GM23248 (cell line): ENCODE measurements at regions not wholly inside any gene's neighbourhood (a gene's known extent, or its start where the extent isn't known, plus 50 kb on each side); places are given as distances from the start of the nearest gene placed in this dataset.
A peak's percentile ranks its signal among the peaks of the same experiment; 100 is the strongest.

Source experiments
- DNase-seq: peaks from one replicate; pipeline ENCODE4 v3.0.0-alpha.2; 2015
- H2AFZ ChIP-seq: fragments of 200-600 bp; sonication (generic); 2 replicates; pipeline ENCODE4 v1.6.1; 2016; ENCODE audit warnings: antibody characterized with exemption
- H3F3A ChIP-seq: fragments of 200-600 bp; sonication (generic); 2 replicates; pipeline ENCODE4 v1.6.1; 2016; ENCODE audit warnings: mild to moderate bottlenecking, antibody characterized with exemption, mixed run types; ENCODE audit not compliant: insufficient read depth
- H3K27ac ChIP-seq: fragments of 200-600 bp; sonication (generic); 2 replicates; pipeline ENCODE4 v1.5.1; 2016; ENCODE audit warnings: mild to moderate bottlenecking
- H3K27me3 ChIP-seq: fragments of 200-600 bp; sonication (generic); replicated peaks from 2 replicates; pipeline ENCODE4 v1.6.1; 2016; ENCODE audit warnings: mild to moderate bottlenecking; ENCODE audit not compliant: insufficient read depth
- H3K36me3 ChIP-seq: fragments of 200-600 bp; sonication (generic); 2 replicates; pipeline ENCODE4 v1.6.1; 2016; ENCODE audit warnings: low read depth, mild to moderate bottlenecking
- H3K4me1 ChIP-seq: fragments of 200-600 bp; sonication (generic); 2 replicates; pipeline ENCODE4 v1.6.1; 2016; ENCODE audit warnings: mild to moderate bottlenecking; ENCODE audit not compliant: insufficient read depth
- H3K4me2 ChIP-seq: fragments of 200-600 bp; sonication (generic); one replicate; pipeline ENCODE4 v1.6.1; 2016; ENCODE audit warnings: mild to moderate bottlenecking; ENCODE audit not compliant: unreplicated experiment
- H3K4me3 ChIP-seq: fragments of 200-600 bp; sonication (generic); 2 replicates; pipeline ENCODE4 v1.5.1; 2016; ENCODE audit warnings: mild to moderate bottlenecking
- H3K79me2 ChIP-seq: fragments of 200-600 bp; sonication (generic); 2 replicates; pipeline ENCODE4 v1.6.1; 2016; ENCODE audit warnings: mild to moderate bottlenecking; ENCODE audit not compliant: insufficient read depth
- H3K9ac ChIP-seq: fragments of 200-600 bp; sonication (generic); 2 replicates; pipeline ENCODE4 v1.6.1; 2016; ENCODE audit warnings: mild to moderate bottlenecking
- H3K9me2 ChIP-seq: fragments of 200-600 bp; sonication (generic); 2 replicates; pipeline ENCODE4 v1.6.1; 2016; ENCODE audit warnings: mixed run types, mild to moderate bottlenecking, moderate library complexity; ENCODE audit not compliant: insufficient read depth
- H3K9me3 ChIP-seq: fragments of 200-600 bp; sonication (generic); one replicate; pipeline ENCODE4 v1.6.1; 2017; ENCODE audit warnings: low read depth
- H4K20me1 ChIP-seq: fragments of 200-600 bp; sonication (generic); 2 replicates; pipeline ENCODE4 v1.6.0; 2016; ENCODE audit not compliant: insufficient read depth
- EZH2 ChIP-seq: fragments of 200-600 bp; sonication (generic); IDR thresholded peaks from 2 replicates; pipeline ENCODE4 v1.6.1; 2018; ENCODE audit warnings: antibody characterized with exemption, mild to moderate bottlenecking; ENCODE audit not compliant: insufficient read depth, poor library complexity, severe bottlenecking
- EZH2phosphoT487 ChIP-seq: fragments of 200-600 bp; sonication (generic); IDR thresholded peaks from 2 replicates; pipeline ENCODE4 v1.6.1; 2018; ENCODE audit warnings: antibody characterized with exemption, moderate library complexity, mild to moderate bottlenecking, low read depth; ENCODE audit not compliant: insufficient read depth
- WGBS, 2 experiments: methylation state at CpG; one replicate each; pipeline ENCODE4 v1.1.6; 2015 to 2017; ENCODE audit warnings: low lambda C conversion rate in 2 of 2, low coverage in 1 of 2; ENCODE audit errors: missing lambda C conversion rate in 2 of 2; 5-methylcytosine and 5-hydroxymethylcytosine counted together
- in situ Hi-C: fragments of 300-500 bp; cut with MboI; formaldehyde crosslinking; loops from 2 replicates; pipeline ENCODE4 v1.15.0; 2020

DNA sequence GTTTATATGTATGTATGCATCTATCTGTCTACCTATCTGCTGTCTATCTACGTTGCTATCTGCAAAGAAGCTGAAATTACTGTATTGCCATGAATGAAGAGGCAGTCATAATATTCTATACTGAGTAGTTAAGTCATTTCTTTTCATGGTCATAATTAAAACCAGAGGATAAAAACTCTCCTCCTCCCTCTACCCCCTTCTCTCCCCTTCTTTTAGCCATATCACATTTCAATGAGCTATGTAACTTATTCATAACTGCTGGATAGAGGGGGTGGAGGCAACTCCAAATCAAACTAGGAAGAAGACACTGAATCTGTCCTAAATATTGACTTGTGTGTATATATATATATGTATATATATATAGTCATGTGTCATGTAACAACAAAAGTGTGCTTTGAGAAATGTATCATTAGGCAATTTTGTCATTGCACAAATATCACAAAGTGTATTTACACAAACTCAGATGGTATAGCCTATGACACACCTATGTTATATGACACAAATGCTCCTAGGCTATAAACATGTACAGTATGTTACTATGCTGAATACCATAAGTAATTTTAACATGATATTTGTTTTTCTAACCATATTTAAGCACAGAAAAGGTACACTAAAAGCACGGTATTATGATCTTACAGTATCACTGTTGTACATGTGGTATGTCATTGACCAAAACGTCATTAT, 229.7 kb upstream of the KCNMB2 start:
- H3K79me2 ChIP-seq: no peaks in the 10 kb centered on the region
- H3K4me1 ChIP-seq: peaks cover 11% of the 10 kb centered on the region; the same call in 1 of the 2 replicates
- no peak overlapping the region for H3K27ac ChIP-seq
- no peak overlapping the region for H3K4me2 ChIP-seq
- no peaks in the 10 kb centered on the region for H3K36me3 ChIP-seq
- in situ Hi-C loops: no loop called here
- TF ChIP-seq EZH2phosphoT487 (no peak), EZH2 (no peak)
- no peak overlapping the region for H2AFZ ChIP-seq
- WGBS, 2 experiments: 95 to 97% methylated on average over 3 of the region's 3 CpGs
- no peaks in the 10 kb centered on the region for H4K20me1 ChIP-seq
- H3K4me3 ChIP-seq: no peak overlapping the region
- DNase-seq: no peak
- H3K9ac ChIP-seq: no peak overlapping the region
- no peaks in the 10 kb centered on the region; the same call in 1 of the 2 replicates for H3K9me2 ChIP-seq
- no peaks in the 10 kb centered on the region for H3K27me3 ChIP-seq
- H3F3A ChIP-seq: 0 out of 2 replicates have a peak, but pooled peaks cover 12% of the 10 kb centered on the region
- no peaks in the 10 kb centered on the region for H3K9me3 ChIP-seq

DNA sequence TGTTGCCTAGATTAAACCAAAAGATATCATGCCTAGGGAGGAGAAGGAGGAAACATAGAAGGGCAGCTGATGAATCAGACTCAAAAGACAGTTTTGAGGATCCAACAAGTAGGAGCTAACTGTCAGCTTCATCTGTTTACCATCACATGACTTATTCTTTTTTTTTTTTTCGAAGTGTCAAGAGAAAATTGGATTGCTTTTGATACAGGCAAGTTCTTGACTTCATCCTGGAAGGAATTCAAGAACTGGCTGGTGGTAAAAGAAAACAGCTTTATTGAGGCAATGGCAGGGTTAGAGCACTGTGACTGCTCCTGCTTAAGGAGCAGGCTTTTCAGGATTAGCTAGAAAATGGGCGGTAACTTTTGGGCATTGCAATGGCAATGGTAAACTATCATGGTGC, 227.5 kb upstream of the KCNMB2 start:
- Histone ChIP-seq H3K27ac (no peak overlapping the region), H3K36me3 (no peaks in the 10 kb centered on the region), H4K20me1 (no peaks in the 10 kb centered on the region), H3K4me2 (no peak overlapping the region), H3K9me3 (no peaks in the 10 kb centered on the region), H3K4me3 (no peak overlapping the region), H3K27me3 (no peaks in the 10 kb centered on the region), H3K9ac (no peak overlapping the region), H3F3A (0 out of 2 replicates have a peak, but pooled peaks cover 12% of the 10 kb centered on the region), H2AFZ (no peak overlapping the region), H3K4me1 (peaks cover 11% of the 10 kb centered on the region; the same call in 1 of the 2 replicates), H3K79me2 (no peaks in the 10 kb centered on the region), H3K9me2 (no peaks in the 10 kb centered on the region; the same call in 1 of the 2 replicates)
- in situ Hi-C loops: no loop called here
- TF ChIP-seq EZH2phosphoT487 (no peak), EZH2 (no peak)
- peak; percentile 13 for DNase-seq
- 7 to 10% methylated on average over 2 of the region's 2 CpGs for WGBS, 2 experiments

DNA sequence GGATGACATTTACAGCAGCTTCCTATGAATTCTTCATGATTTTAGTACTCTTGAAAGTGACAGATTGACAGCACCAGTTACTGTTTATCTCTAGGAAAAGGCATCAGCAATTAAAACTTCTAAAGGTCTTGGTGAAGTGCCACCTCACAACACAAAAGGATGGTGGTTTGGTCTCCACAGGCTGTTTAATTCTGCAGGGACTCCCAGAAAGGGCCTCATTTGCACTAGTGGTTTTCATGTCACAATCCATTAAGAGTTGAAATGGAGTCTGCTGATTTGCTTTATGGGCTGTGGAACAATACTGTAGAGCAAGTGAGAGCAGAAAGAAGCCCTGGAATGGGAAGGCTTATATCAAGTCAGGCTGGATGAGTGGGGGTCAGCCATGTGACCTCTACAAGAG, 225.3 kb upstream of the KCNMB2 start:
- Histone ChIP-seq H3K9me3 (no peaks in the 10 kb centered on the region), H3K79me2 (no peaks in the 10 kb centered on the region), H3F3A (0 out of 2 replicates have a peak, but pooled peaks cover 7% of the 10 kb centered on the region), H3K36me3 (no peaks in the 10 kb centered on the region), H3K9ac (no peak overlapping the region), H3K4me1 (no peaks in the 10 kb centered on the region), H3K4me3 (no peak overlapping the region), H2AFZ (no peak overlapping the region), H3K9me2 (no peaks in the 10 kb centered on the region; the same call in 1 of the 2 replicates), H3K4me2 (no peak overlapping the region), H3K27me3 (no peaks in the 10 kb centered on the region), H4K20me1 (no peaks in the 10 kb centered on the region), H3K27ac (no peak overlapping the region)
- DNase-seq: no peak
- in situ Hi-C loops: no loop called here
- TF ChIP-seq EZH2phosphoT487 (no peak), EZH2 (no peak)

DNA sequence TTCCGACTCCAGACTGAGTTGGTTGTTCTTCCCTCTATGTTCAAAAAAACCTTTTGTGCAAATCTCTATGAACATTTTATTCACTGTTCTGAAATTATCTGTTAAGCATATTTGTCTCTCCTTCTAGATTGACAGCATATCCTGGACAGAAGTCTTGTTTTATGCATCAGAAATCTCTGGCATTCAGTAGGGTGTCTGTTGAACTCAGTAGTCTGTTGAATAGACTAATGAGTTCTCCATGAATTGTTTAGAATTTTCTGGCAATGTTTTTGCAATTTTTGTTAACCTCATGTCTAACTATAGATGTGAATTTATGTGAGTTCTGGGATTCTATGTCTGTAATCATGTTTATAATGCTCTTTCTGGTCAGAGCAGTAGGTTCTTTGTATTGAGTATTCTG, 222.5 kb upstream of the KCNMB2 start:
- in situ Hi-C loops: no loop called here

DNA sequence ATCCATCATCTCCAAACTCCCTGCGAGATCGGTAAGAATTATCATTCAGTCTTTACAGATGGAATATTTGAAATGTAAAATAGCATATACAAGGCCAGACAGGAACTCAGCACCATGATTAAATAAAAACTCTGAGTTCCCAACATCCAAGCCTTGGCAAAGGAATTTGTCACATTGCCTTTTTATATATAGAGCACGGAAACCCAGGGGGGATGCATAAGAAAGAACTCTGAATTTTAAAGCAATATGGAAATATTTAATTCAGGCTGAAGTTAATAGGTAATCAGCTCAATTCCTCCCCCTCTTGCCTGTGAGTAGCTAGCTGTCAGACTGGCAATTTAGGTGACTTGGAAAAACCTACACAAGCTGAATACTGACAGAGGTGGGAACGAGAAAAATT, 217.9 kb upstream of the KCNMB2 start:
- Histone ChIP-seq H3K9me2 (no peaks in the 10 kb centered on the region), H3K27me3 (no peaks in the 10 kb centered on the region), H2AFZ (no peak overlapping the region), H3K79me2 (no peaks in the 10 kb centered on the region), H3K27ac (no peak overlapping the region), H3K9me3 (no peaks in the 10 kb centered on the region), H3F3A (no peaks in the 10 kb centered on the region), H3K4me2 (no peak overlapping the region), H3K36me3 (no peaks in the 10 kb centered on the region), H4K20me1 (no peaks in the 10 kb centered on the region), H3K4me1 (0 out of 2 replicates have a peak, but pooled peaks cover 4% of the 10 kb centered on the region), H3K9ac (no peak overlapping the region), H3K4me3 (no peak overlapping the region)
- 93 to 97% methylated on average over 4 of the region's 4 CpGs for WGBS, 2 experiments
- no peak for TF ChIP-seq EZH2phosphoT487
- TF ChIP-seq EZH2: no peak
- in situ Hi-C loops: no loop called here
- no peak for DNase-seq

More for the DNA sequence above, 222.5 kb upstream of the KCNMB2 start:
- WGBS, 2 experiments: 95 to 100% methylated on average over 1 of the region's 1 CpG
- no peaks in the 10 kb centered on the region for H3K36me3 ChIP-seq
- H3K4me1 ChIP-seq: no peaks in the 10 kb centered on the region
- H3K9me3 ChIP-seq: no peaks in the 10 kb centered on the region
- no peaks in the 10 kb centered on the region for H3K27me3 ChIP-seq
- H4K20me1 ChIP-seq: no peaks in the 10 kb centered on the region
- H3K4me3 ChIP-seq: no peak overlapping the region
- no peak overlapping the region for H2AFZ ChIP-seq
- H3K27ac ChIP-seq: no peak overlapping the region
- no peaks in the 10 kb centered on the region for H3F3A ChIP-seq
- H3K79me2 ChIP-seq: no peaks in the 10 kb centered on the region
- no peak for DNase-seq
- TF ChIP-seq EZH2 (no peak), EZH2phosphoT487 (no peak)
- no peak overlapping the region for H3K4me2 ChIP-seq
- no peak overlapping the region for H3K9ac ChIP-seq
- H3K9me2 ChIP-seq: no peaks in the 10 kb centered on the region
